IPS-18a (cell line): ENCODE measurements at regions not wholly inside any gene's neighbourhood (a gene's known extent, or its start where the extent isn't known, plus 50 kb on each side); places are given as distances from the start of the nearest gene placed in this dataset.
"Not testable (repeated sequence)": the region's sequence is repeated elsewhere in the genome, so short reads cannot be mapped to it uniquely, and the experiment has no call there.

Experiments
- H3K27ac ChIP-seq: one replicate; pipeline ENCODE4 v1.5.1; 2013; ENCODE audit warnings: low read length
- H3K27me3 ChIP-seq: one replicate; pipeline ENCODE4 v1.6.1; 2013; ENCODE audit warnings: mild to moderate bottlenecking, low read length; ENCODE audit not compliant: control insufficient read depth, insufficient read depth
- H3K36me3 ChIP-seq: one replicate; pipeline ENCODE4 v1.6.1; 2013; ENCODE audit warnings: low read depth, low read length; ENCODE audit not compliant: control insufficient read depth
- H3K4me1 ChIP-seq: one replicate; pipeline ENCODE4 v1.6.1; 2013; ENCODE audit warnings: low read depth, low read length; ENCODE audit not compliant: control insufficient read depth
- H3K4me3 ChIP-seq: one replicate; pipeline ENCODE4 v1.5.1; 2013; ENCODE audit warnings: low read length
- H3K9ac ChIP-seq: one replicate; pipeline ENCODE4 v1.6.1; 2013; ENCODE audit warnings: mild to moderate bottlenecking, low read length, moderate library complexity
- H3K9me3 ChIP-seq: one replicate; pipeline ENCODE4 v1.6.1; 2013; ENCODE audit warnings: low read depth, low read length; ENCODE audit not compliant: control insufficient read depth

GRCh38 chrX:482192-482701 lies 95.5 kb upstream of the PPP2R3B start:
- no peaks in the 10 kb centered on the region for H3K27me3 ChIP-seq
- H3K9ac ChIP-seq = no peak overlapping the region
- no peaks in the 10 kb centered on the region for H3K4me1 ChIP-seq
- H3K9me3 ChIP-seq = no peaks in the 10 kb centered on the region
- H3K36me3 ChIP-seq = no peaks in the 10 kb centered on the region
- H3K4me3 ChIP-seq = no peak overlapping the region
- no peak overlapping the region for H3K27ac ChIP-seq

- H3K36me3 ChIP-seq = no peaks in the 10 kb centered on the region
- no peak overlapping the region for H3K4me3 ChIP-seq
- H3K9ac ChIP-seq = no peak overlapping the region
- H3K27ac ChIP-seq = no peak overlapping the region
- no peaks in the 10 kb centered on the region for H3K4me1 ChIP-seq
- H3K9me3 ChIP-seq = no peaks in the 10 kb centered on the region
- no peaks in the 10 kb centered on the region for H3K27me3 ChIP-seq
These were observed 96.0 kb upstream of the PPP2R3B start for GRCh38 chrX:482702-483203.

DNA sequence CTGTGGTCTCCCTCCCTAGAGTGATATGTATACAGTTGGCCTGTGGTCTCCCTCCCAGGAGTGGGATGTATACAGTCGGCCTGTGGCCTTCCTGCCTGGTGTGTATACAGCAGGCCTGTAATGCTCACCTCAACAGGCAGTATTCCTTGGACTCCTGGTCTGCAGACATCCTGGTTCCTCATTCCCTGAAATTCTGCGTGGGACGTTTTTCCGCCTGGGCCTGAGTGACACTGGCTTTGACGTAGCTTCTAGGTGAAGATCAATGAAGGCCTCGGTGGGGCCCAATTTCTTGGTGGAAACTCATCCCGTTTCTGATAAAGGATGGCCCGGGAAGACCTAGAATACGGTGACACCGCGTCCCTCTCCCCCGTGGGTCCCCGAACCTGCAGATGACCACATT lies 98.7 kb upstream of the PPP2R3B start:
- Histone ChIP-seq H3K36me3 (no peaks in the 10 kb centered on the region), H3K9me3 (no peaks in the 10 kb centered on the region), H3K9ac (no peak overlapping the region), H3K4me3 (no peak overlapping the region), H3K4me1 (no peaks in the 10 kb centered on the region), H3K27me3 (no peaks in the 10 kb centered on the region), H3K27ac (no peak overlapping the region)

DNA sequence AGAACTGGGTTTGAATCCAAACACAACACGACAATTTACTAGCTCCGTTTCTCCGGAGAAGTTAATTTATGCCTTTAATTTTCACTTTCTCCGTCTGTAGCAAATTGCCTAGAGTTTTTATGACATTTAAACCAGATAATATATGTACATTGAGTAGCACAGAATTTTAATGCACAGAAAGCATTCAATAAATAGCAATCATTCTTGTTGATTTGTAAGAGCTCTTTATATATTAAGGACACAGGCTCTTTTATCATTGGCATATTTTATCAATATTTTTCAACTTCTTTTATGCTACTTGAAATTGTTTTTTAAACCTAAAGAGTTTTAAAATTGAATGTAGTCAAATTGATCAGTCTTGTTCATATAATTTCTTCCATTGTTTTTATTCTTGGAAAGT lies 99.6 kb upstream of the PPP2R3B start:
- Histone ChIP-seq H3K4me1 (no peaks in the 10 kb centered on the region), H3K36me3 (no peaks in the 10 kb centered on the region), H3K9ac (no peak overlapping the region), H3K4me3 (no peak overlapping the region), H3K27ac (no peak overlapping the region), H3K9me3 (no peaks in the 10 kb centered on the region), H3K27me3 (no peaks in the 10 kb centered on the region)

DNA sequence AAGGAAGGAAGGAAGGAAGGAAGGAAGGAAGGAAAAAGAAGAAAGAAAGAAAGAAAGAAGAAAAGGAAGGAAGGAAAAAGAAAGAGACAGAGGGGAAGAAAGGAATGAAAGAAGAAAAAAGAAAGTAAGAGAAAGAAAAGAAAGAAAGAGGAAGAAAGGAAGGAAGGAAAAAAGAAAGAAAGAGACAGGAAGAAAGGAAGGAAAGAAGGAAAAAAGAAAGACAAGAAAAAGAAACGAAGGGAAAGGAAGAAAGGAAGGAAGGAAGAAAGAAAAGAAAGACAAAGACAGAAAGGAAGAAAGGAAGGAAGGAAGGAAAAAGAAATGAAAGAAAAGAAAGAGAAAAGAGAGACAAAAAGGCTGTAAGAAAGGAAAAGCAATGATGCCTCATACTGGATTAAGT lies 101.1 kb upstream of the PPP2R3B start:
- Histone ChIP-seq H3K4me1 (no peaks in the 10 kb centered on the region), H3K27ac (no peak overlapping the region), H3K4me3 (no peak overlapping the region), H3K9ac (no peak overlapping the region), H3K27me3 (no peaks in the 10 kb centered on the region), H3K36me3 (no peaks in the 10 kb centered on the region), H3K9me3 (no peaks in the 10 kb centered on the region)

GRCh38 chrX:489820-490219 lies 103.1 kb upstream of the PPP2R3B start:
- Histone ChIP-seq H3K9ac (no peak overlapping the region), H3K27me3 (no peaks in the 10 kb centered on the region), H3K4me3 (no peak overlapping the region), H3K4me1 (no peaks in the 10 kb centered on the region), H3K9me3 (no peaks in the 10 kb centered on the region), H3K27ac (no peak overlapping the region), H3K36me3 (no peaks in the 10 kb centered on the region)

DNA sequence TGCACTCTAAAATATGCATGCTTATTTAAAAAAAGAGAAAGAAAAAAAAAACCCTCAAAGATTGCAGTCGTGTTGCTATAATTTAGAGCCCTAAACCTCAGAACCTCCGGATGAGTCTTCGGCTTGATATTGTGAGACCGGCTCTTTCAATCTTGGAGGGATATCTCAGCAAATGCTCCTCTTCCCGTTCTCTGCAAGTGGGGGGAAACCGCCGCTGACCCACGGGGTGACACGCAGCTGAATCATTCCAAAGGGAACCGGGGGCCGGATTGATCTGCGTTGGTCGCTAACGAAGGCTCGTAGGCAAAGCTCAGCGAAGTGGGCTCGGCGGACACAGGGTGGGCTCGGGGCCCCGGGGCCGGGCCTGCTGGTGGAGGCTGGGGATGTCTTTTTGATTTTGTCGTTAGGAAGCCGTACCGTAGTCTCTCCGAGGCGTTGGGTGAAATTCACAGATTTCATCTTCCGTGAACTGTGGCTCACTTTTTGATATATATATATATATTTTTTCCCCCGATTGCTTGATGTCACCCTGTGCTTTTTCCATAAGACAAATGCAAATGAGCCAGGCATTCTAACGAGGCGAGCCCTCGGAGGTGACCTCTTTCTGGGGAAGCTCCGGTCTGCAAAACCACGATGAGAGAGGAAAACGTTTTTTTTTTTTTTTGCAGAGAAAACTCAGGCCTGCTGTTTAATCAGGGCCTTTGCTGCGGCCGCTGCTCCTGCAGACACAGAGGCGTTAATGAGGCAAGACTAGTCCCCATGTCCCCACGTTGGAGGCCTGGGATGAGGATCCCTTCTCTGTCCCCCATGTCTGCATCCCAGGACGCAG lies 110.7 kb upstream of the PPP2R3B start:
- Histone ChIP-seq H3K9ac (no peak overlapping the region), H3K4me3 (no peak overlapping the region), H3K9me3 (peaks cover 9% of the 10 kb centered on the region), H3K36me3 (no peaks in the 10 kb centered on the region), H3K27ac (no peak overlapping the region), H3K4me1 (no peaks in the 10 kb centered on the region), H3K27me3 (peaks cover 22% of the 10 kb centered on the region)

DNA sequence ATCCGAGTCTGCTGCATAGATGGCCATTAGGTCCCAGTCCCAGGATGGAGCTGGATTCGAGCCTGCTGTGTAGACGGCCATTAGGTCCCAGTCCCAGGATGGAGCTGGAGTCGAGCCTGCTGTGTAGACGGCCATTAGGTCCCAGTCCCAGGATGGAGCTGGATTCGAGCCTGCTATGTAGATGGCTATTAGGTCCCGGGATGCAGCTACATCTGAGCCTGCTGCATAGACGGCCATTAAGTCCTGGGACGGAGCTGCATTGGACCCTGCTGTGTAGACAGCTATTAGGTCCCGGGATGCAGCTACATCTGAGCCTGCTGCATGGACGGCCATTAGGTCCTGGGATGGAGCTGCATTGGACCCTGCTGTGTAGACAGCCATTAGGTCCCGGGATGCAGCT lies 112.2 kb upstream of the PPP2R3B start:
- not testable (repeated sequence) for H3K27ac ChIP-seq, H3K4me3 ChIP-seq, H3K9ac ChIP-seq

DNA sequence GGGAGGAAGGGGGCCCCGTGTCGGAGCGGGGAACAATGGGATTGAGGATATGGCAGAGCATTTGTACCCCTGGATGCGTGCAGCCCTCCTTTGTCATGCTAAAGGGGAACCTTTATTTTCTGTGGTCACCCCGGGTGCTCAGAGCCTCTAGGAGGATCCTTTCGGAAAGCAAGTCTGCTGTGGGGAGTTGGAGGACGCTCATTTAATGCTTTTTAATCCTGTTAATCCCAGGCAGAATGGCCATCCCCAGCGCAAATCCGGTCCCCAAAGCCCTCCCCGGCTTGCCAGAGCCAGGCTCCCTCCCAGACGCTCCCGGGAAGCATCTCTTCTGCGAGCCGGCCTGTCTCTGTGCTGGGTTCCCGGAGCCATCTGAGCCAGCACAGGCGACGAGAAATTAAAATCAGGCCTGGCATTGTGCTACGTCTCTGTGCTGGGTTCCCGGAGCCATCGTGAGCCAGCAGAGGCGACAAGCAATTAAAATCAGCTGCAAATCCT lies 113.2 kb upstream of the PPP2R3B start:
- Histone ChIP-seq H3K36me3 (no peaks in the 10 kb centered on the region), H3K27me3 (peaks cover 22% of the 10 kb centered on the region), H3K27ac (no peak overlapping the region), H3K4me1 (no peaks in the 10 kb centered on the region), H3K4me3 (peak overlapping the region; percentile 42), H3K9me3 (peaks cover 9% of the 10 kb centered on the region), H3K9ac (peak overlapping the region; percentile 2)

More for the DNA sequence above, 112.2 kb upstream of the PPP2R3B start:
- not testable (repeated sequence) for H3K36me3 ChIP-seq, H3K4me1 ChIP-seq, H3K9me3 ChIP-seq
- peaks cover 22% of the 10 kb centered on the region for H3K27me3 ChIP-seq

DNA sequence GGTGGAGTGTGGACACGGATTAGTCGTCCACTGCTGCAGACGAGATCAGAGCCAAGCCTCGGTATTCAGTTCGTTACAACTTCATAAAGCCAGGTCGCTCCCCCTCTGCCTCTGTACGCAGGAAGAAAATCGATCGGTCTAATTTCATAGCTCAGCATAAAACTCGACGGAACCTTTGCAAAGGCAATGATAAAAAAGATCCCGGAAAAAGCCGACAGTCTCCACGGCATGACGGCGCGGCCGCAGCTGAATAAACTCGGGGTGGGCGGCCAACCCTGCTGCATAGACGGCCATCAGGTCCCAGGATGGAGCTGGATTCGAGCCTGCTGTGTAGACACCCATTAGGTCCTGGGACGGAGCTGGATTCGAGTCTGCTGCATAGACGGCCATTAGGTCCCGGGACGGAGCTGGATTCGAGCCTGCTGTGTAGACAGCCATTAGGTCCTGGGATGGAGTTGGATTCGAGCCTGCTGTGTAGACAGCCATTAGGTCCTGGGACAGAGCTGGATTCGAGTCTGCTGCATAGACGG lies 113.8 kb upstream of the PPP2R3B start:
- H3K9ac ChIP-seq = peak overlapping the region; percentile 2
- H3K9me3 ChIP-seq = peaks cover 9% of the 10 kb centered on the region
- H3K27ac ChIP-seq = no peak overlapping the region
- peaks cover 22% of the 10 kb centered on the region for H3K27me3 ChIP-seq
- H3K36me3 ChIP-seq = no peaks in the 10 kb centered on the region
- H3K4me3 ChIP-seq = peak overlapping the region; percentile 42
- no peaks in the 10 kb centered on the region for H3K4me1 ChIP-seq

DNA sequence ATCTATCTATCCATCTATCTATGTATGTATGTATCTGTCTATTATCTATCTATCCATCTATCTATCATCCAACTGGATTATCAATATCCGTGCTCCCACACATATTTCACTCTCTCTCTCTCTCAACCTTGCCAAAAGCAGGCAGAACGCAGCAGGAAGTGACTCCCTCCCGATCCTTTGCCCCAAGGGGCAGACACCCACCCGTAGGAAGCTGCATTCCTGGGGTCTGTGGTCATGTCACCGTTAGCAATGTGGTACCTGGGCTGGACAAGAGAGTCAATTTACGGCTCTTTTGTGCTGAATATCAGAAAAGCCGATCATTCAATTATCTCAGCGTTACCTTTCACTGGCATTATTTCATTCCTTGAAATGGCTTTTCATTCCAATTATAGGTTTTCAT lies 119.6 kb upstream of the PPP2R3B start:
- no peak overlapping the region for H3K4me3 ChIP-seq
- H3K36me3 ChIP-seq = no peaks in the 10 kb centered on the region
- no peak overlapping the region for H3K27ac ChIP-seq
- no peaks in the 10 kb centered on the region for H3K4me1 ChIP-seq
- H3K9me3 ChIP-seq = peaks cover 9% of the 10 kb centered on the region
- no peak overlapping the region for H3K9ac ChIP-seq
- H3K27me3 ChIP-seq = peaks cover 2% of the 10 kb centered on the region
